ENCODE measurements at regions not wholly inside any gene's neighbourhood (a gene's known extent, or its start where the extent isn't known, plus 50 kb on each side); places are given as distances from the start of the nearest gene placed in this dataset.

DNA sequence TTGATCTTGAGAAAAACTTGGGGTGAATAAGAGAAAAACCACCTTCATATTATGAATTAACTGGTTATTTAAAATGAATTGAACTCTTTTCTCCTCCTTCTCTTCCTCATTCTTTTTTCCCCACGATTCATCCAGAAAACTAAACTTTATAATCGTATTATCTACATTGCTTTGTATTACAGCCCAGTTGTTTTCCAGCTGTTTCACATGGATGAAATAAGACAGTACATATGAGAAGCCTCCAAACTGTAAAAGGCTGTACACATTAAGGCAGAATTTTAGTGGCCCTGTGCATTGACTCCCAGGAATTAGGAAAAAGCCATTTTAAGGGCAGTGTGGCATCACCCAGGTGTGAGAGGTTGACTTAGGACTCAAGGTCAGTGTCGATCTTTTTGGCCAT is 80.3 kb upstream of the PGBD5 start:
- Histone ChIP-seq H3K27me3 (ENCODE audit: control insufficient read depth in 3 of 3, insufficient read depth in 3 of 3, low read length in 3 of 3) (no peaks in the 10 kb centered on the region), H3K9ac (ENCODE audit: low read depth in 1 of 3, low read length in 3 of 3) (no peak overlapping the region), H3K36me3 (ENCODE audit: control insufficient read depth in 3 of 3, insufficient read depth in 3 of 3, low read length in 3 of 3) (no peaks in the 10 kb centered on the region), H3K9me3 (ENCODE audit: control insufficient read depth in 3 of 3, low read length in 3 of 3) (no peaks in the 10 kb centered on the region), H3K4me1 (ENCODE audit: control insufficient read depth in 3 of 3, insufficient read depth in 3 of 3, low read length in 3 of 3) (no peaks in the 10 kb centered on the region), H3K4me3 (ENCODE audit: low read length in 3 of 3) (no peak overlapping the region), H3K27ac (ENCODE audit: low read depth, low read length) (no peak overlapping the region)

DNA sequence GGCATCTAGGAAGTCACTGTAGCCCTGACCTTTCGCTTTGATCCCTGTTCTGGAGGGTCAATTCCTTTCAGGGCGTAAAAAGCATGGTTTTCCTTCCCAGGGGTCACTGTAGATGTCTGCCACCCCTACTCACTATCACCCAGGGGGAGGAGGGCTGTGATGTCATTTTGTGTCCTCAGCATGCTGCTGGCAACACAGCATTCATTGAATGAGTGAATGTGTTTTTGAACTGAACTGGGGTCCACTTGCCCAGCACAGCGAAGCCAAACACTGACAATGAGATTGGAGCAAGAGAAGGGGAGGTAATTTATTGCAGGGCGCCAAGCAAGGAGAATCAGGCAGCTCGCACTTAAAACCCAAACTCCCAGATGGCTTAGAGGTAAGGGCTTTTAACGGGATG is 78.2 kb upstream of the PGBD5 start:
- H3K27ac ChIP-seq (ENCODE audit: low read depth, low read length), result no peak overlapping the region
- H3K4me1 ChIP-seq (ENCODE audit: control insufficient read depth in 3 of 3, insufficient read depth in 3 of 3, low read length in 3 of 3), result no peaks in the 10 kb centered on the region
- no peak overlapping the region for H3K9ac ChIP-seq (ENCODE audit: low read depth in 1 of 3, low read length in 3 of 3)
- H3K4me3 ChIP-seq (ENCODE audit: low read length in 3 of 3), result no peak overlapping the region
- H3K36me3 ChIP-seq (ENCODE audit: control insufficient read depth in 3 of 3, insufficient read depth in 3 of 3, low read length in 3 of 3), result no peaks in the 10 kb centered on the region
- no peaks in the 10 kb centered on the region for H3K27me3 ChIP-seq (ENCODE audit: control insufficient read depth in 3 of 3, insufficient read depth in 3 of 3, low read length in 3 of 3)
- no peaks in the 10 kb centered on the region for H3K9me3 ChIP-seq (ENCODE audit: control insufficient read depth in 3 of 3, low read length in 3 of 3)

DNA sequence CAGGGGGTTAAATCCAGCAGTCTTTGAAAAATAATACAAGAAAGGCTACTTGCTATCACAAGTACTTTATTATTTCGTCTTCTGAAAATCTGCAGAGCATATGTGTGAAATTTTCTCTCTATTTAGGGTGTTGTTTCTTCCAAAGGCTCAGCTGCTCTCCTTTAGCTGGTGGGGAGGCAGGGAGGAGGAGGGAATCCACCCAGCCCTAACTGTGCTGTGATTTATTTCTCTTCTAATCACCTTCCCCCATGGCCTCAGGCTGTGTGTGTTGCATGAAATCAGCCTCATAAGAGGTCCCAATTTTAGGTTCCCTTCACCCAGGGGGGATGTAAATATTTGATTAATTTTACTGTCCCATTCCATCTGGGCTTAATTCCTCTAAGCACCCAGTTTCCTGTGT is 77.6 kb upstream of the PGBD5 start:
- Histone ChIP-seq H3K36me3 (ENCODE audit: control insufficient read depth in 3 of 3, insufficient read depth in 3 of 3, low read length in 3 of 3) (no peaks in the 10 kb centered on the region), H3K27me3 (ENCODE audit: control insufficient read depth in 3 of 3, insufficient read depth in 3 of 3, low read length in 3 of 3) (no peaks in the 10 kb centered on the region), H3K27ac (ENCODE audit: low read depth, low read length) (no peak overlapping the region), H3K9me3 (ENCODE audit: control insufficient read depth in 3 of 3, low read length in 3 of 3) (no peaks in the 10 kb centered on the region), H3K9ac (ENCODE audit: low read depth in 1 of 3, low read length in 3 of 3) (no peak overlapping the region), H3K4me3 (ENCODE audit: low read length in 3 of 3) (no peak overlapping the region), H3K4me1 (ENCODE audit: control insufficient read depth in 3 of 3, insufficient read depth in 3 of 3, low read length in 3 of 3) (no peaks in the 10 kb centered on the region)

DNA sequence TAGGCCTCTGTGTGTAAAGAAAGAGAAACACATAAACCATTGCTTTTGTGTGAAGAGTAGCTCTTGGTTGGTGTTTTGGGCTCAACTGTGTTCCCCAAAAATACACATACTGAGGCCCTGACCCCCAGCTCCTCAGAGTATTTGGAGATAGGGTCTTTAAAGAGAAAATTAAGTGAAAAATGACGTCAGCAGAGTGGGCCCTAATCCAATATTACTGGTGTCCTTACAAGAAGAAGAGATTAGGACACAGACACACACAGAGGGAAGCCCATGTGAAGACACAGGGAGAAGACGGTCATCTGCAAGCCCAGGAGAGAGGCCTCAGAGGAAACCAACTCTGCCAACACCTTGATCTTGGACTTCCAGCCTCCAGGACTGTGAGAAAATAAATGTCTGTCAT is 76.9 kb upstream of the PGBD5 start:
- Histone ChIP-seq H3K4me3 (ENCODE audit: low read length in 3 of 3) (no peak overlapping the region), H3K36me3 (ENCODE audit: control insufficient read depth in 3 of 3, insufficient read depth in 3 of 3, low read length in 3 of 3) (no peaks in the 10 kb centered on the region), H3K4me1 (ENCODE audit: control insufficient read depth in 3 of 3, insufficient read depth in 3 of 3, low read length in 3 of 3) (no peaks in the 10 kb centered on the region), H3K9ac (ENCODE audit: low read depth in 1 of 3, low read length in 3 of 3) (no peak overlapping the region), H3K27me3 (ENCODE audit: control insufficient read depth in 3 of 3, insufficient read depth in 3 of 3, low read length in 3 of 3) (no peaks in the 10 kb centered on the region), H3K9me3 (ENCODE audit: control insufficient read depth in 3 of 3, low read length in 3 of 3) (no peaks in the 10 kb centered on the region), H3K27ac (ENCODE audit: low read depth, low read length) (no peak overlapping the region)

DNA sequence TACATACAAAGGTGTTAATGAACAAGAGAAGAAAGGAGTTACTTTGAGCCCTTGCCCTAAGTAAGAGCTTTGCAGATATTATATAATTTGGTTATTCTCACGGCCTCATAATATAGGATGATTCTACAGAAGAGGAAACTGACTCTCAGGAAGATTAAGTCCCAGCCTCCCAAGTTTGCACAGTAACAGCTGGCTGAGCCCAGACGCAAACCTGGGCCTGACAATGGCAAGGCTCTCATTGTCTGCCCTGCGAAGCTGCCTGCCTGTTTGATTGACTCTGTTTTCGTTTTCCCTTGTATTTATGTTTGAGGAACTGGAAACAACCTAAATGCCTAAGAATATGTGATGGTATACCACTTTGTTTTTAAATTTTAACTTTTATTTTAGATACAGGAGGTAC is 76.2 kb upstream of the PGBD5 start:
- no peaks in the 10 kb centered on the region for H3K36me3 ChIP-seq (ENCODE audit: control insufficient read depth in 3 of 3, insufficient read depth in 3 of 3, low read length in 3 of 3)
- no peak overlapping the region for H3K9ac ChIP-seq (ENCODE audit: low read depth in 1 of 3, low read length in 3 of 3)
- H3K4me1 ChIP-seq (ENCODE audit: control insufficient read depth in 3 of 3, insufficient read depth in 3 of 3, low read length in 3 of 3), result no peaks in the 10 kb centered on the region
- no peaks in the 10 kb centered on the region for H3K9me3 ChIP-seq (ENCODE audit: control insufficient read depth in 3 of 3, low read length in 3 of 3)
- no peak overlapping the region for H3K4me3 ChIP-seq (ENCODE audit: low read length in 3 of 3)
- no peak overlapping the region for H3K27ac ChIP-seq (ENCODE audit: low read depth, low read length)
- H3K27me3 ChIP-seq (ENCODE audit: control insufficient read depth in 3 of 3, insufficient read depth in 3 of 3, low read length in 3 of 3), result peaks cover 0 to 2% (median 0%) of the 10 kb centered on the region in 3 donors

DNA sequence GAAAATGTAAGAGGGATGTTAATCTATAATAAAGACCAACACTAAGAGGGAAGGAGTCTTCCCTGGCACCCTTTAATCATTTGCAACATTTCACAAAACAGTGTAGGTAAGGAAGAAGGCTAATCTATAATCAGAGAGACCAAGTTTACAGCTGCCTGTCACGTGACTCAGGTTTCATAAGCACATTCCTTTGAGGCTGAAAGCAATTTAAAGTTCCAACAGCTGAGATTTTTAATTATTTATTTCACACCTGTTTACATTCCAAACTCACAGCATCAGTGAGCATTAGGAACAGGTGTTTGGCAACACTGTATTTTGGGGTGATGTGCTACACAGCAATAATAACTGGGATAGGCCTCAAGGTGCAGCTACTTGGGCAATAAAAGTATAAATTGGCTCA is 75.7 kb upstream of the PGBD5 start:
- Histone ChIP-seq H3K4me3 (ENCODE audit: low read length in 3 of 3) (no peak overlapping the region), H3K9me3 (ENCODE audit: control insufficient read depth in 3 of 3, low read length in 3 of 3) (no peaks in the 10 kb centered on the region), H3K27me3 (ENCODE audit: control insufficient read depth in 3 of 3, insufficient read depth in 3 of 3, low read length in 3 of 3) (peaks cover 0 to 4% (median 0%) of the 10 kb centered on the region in 3 donors), H3K36me3 (ENCODE audit: control insufficient read depth in 3 of 3, insufficient read depth in 3 of 3, low read length in 3 of 3) (no peaks in the 10 kb centered on the region), H3K9ac (ENCODE audit: low read depth in 1 of 3, low read length in 3 of 3) (no peak overlapping the region), H3K4me1 (ENCODE audit: control insufficient read depth in 3 of 3, insufficient read depth in 3 of 3, low read length in 3 of 3) (no peaks in the 10 kb centered on the region), H3K27ac (ENCODE audit: low read depth, low read length) (no peak overlapping the region)

DNA sequence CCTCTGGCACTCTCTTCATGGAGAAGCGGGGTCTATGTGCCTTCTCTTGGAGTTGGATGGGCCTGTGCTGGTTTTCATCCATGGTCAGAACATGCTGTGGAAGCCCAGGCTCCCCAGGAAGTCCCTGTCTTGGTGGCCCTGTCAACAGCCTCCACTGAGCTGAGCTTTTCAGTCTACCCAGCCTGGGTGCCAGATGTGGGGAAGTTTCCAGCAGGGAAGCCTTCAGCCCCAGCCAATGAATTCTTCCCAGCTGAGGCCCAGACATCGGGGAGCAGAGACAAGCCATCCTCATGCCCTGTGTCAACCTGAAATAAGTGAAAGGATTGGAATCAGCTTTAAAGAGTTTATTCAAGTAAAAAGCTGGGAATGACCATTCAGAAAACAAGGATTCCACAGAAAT is 75.1 kb upstream of the PGBD5 start:
- H3K27ac ChIP-seq (ENCODE audit: low read depth, low read length), result no peak overlapping the region
- peaks cover 0 to 4% (median 0%) of the 10 kb centered on the region in 3 donors for H3K27me3 ChIP-seq (ENCODE audit: control insufficient read depth in 3 of 3, insufficient read depth in 3 of 3, low read length in 3 of 3)
- no peak overlapping the region for H3K4me3 ChIP-seq (ENCODE audit: low read length in 3 of 3)
- no peaks in the 10 kb centered on the region for H3K9me3 ChIP-seq (ENCODE audit: control insufficient read depth in 3 of 3, low read length in 3 of 3)
- no peaks in the 10 kb centered on the region for H3K4me1 ChIP-seq (ENCODE audit: control insufficient read depth in 3 of 3, insufficient read depth in 3 of 3, low read length in 3 of 3)
- no peaks in the 10 kb centered on the region for H3K36me3 ChIP-seq (ENCODE audit: control insufficient read depth in 3 of 3, insufficient read depth in 3 of 3, low read length in 3 of 3)
- H3K9ac ChIP-seq (ENCODE audit: low read depth in 1 of 3, low read length in 3 of 3), result no peak overlapping the region

DNA sequence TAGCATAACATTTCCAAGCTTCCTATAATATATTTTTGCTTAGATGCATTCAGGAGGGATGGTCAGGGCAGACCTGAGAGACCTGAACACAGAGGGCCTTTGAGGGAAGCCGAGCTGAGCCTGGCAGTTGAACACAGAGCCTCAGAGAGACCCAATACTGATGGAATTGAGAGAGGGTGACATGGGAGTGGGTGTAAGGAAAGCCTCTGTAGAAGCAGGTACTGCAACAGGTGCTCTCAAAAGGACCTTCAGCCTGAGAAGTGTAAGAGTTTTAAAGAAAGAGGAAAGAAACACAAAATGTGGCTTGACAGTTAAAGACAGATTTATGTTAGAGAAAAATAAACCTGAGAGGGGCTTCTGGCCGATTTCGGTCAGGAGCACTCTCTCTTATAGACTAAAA is 73.9 kb upstream of the PGBD5 start:
- Histone ChIP-seq H3K36me3 (ENCODE audit: control insufficient read depth in 3 of 3, insufficient read depth in 3 of 3, low read length in 3 of 3) (no peaks in the 10 kb centered on the region), H3K27ac (ENCODE audit: low read depth, low read length) (no peak overlapping the region), H3K9ac (ENCODE audit: low read depth in 1 of 3, low read length in 3 of 3) (no peak overlapping the region), H3K4me3 (ENCODE audit: low read length in 3 of 3) (no peak overlapping the region), H3K9me3 (ENCODE audit: control insufficient read depth in 3 of 3, low read length in 3 of 3) (no peaks in the 10 kb centered on the region), H3K27me3 (ENCODE audit: control insufficient read depth in 3 of 3, insufficient read depth in 3 of 3, low read length in 3 of 3) (peaks cover 0 to 4% (median 0%) of the 10 kb centered on the region in 3 donors), H3K4me1 (ENCODE audit: control insufficient read depth in 3 of 3, insufficient read depth in 3 of 3, low read length in 3 of 3) (no peaks in the 10 kb centered on the region)

DNA sequence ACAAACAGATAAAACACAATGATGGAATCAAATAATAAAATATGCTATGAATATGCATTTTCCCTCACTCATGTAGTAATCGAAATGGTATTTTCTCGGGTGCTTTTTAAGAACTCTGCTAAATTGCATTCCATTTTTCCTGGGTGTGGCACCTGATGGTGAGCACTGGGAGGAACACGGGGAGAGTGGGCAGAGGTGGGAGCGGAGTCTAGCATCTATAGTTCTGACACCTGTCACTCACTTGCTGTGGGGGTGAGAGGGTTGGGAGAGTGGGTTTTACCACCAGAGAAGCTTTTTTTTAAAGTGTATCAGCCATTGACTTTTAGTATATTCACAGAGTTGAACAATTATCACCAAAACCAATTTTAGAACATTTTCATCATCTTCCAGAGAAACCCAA is 73.4 kb upstream of the PGBD5 start:
- no peak overlapping the region for H3K4me3 ChIP-seq (ENCODE audit: low read length in 3 of 3)
- no peak overlapping the region for H3K27ac ChIP-seq (ENCODE audit: low read depth, low read length)

DNA sequence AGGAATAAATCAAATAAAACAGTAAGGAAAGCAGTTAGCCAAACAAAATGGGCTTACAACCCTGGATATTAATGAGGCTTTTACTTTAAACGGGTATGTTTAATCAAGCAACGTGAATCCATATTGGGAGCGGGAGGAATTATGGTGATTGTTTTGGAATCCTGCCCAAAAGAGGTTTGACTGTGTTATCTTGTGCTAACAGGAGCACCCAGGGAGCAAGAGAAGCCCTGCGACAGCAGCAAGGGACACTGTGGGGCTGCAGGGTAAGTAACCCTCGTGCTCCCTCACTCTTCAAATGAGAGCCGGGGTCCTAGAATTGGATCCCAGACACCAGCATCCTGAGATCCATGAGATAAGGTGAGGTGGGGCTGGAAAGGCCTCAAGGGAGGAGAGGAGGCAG is 72.6 kb upstream of the PGBD5 start:
- Histone ChIP-seq H3K4me1 (ENCODE audit: control insufficient read depth in 3 of 3, insufficient read depth in 3 of 3, low read length in 3 of 3) (no peaks in the 10 kb centered on the region), H3K4me3 (ENCODE audit: low read length in 3 of 3) (no peak overlapping the region), H3K27ac (ENCODE audit: low read depth, low read length) (no peak overlapping the region), H3K9me3 (ENCODE audit: control insufficient read depth in 3 of 3, low read length in 3 of 3) (no peaks in the 10 kb centered on the region), H3K27me3 (ENCODE audit: control insufficient read depth in 3 of 3, insufficient read depth in 3 of 3, low read length in 3 of 3) (peaks cover 0 to 4% (median 0%) of the 10 kb centered on the region in 3 donors), H3K9ac (ENCODE audit: low read depth in 1 of 3, low read length in 3 of 3) (no peak overlapping the region), H3K36me3 (ENCODE audit: control insufficient read depth in 3 of 3, insufficient read depth in 3 of 3, low read length in 3 of 3) (no peaks in the 10 kb centered on the region)

More for the DNA sequence above, 73.4 kb upstream of the PGBD5 start:
- peaks cover 0 to 4% (median 0%) of the 10 kb centered on the region in 3 donors for H3K27me3 ChIP-seq (ENCODE audit: control insufficient read depth in 3 of 3, insufficient read depth in 3 of 3, low read length in 3 of 3)
- H3K4me1 ChIP-seq (ENCODE audit: control insufficient read depth in 3 of 3, insufficient read depth in 3 of 3, low read length in 3 of 3), result no peaks in the 10 kb centered on the region
- no peaks in the 10 kb centered on the region for H3K9me3 ChIP-seq (ENCODE audit: control insufficient read depth in 3 of 3, low read length in 3 of 3)
- H3K36me3 ChIP-seq (ENCODE audit: control insufficient read depth in 3 of 3, insufficient read depth in 3 of 3, low read length in 3 of 3), result no peaks in the 10 kb centered on the region
- no peak overlapping the region for H3K9ac ChIP-seq (ENCODE audit: low read depth in 1 of 3, low read length in 3 of 3)

DNA sequence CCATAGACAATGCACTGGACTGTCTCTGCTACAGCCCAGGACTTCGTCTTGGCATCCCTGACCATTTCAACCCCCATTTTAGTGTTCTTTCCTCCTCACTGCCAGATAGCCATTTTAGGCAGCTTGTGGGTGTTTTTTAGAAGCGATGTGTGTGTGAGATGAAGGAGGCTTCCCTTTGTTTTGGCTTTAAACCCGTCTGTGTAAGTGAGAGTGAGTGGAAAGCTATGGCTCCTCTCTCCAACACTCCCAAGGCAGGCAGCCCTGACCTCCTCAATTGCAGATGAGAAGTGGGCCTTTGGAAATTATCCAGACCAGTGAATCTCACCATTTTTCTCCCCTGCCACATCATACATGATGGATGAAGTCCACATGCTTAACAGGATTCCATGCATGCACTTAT is 70.3 kb upstream of the PGBD5 start:
- H3K9ac ChIP-seq (ENCODE audit: low read depth in 1 of 3, low read length in 3 of 3), result no peak overlapping the region
- no peaks in the 10 kb centered on the region for H3K36me3 ChIP-seq (ENCODE audit: control insufficient read depth in 3 of 3, insufficient read depth in 3 of 3, low read length in 3 of 3)

More for the DNA sequence above, 70.3 kb upstream of the PGBD5 start:
- peaks cover 0 to 4% (median 0%) of the 10 kb centered on the region in 3 donors for H3K27me3 ChIP-seq (ENCODE audit: control insufficient read depth in 3 of 3, insufficient read depth in 3 of 3, low read length in 3 of 3)
- H3K9me3 ChIP-seq (ENCODE audit: control insufficient read depth in 3 of 3, low read length in 3 of 3), result no peaks in the 10 kb centered on the region
- no peaks in the 10 kb centered on the region for H3K4me1 ChIP-seq (ENCODE audit: control insufficient read depth in 3 of 3, insufficient read depth in 3 of 3, low read length in 3 of 3)
- H3K4me3 ChIP-seq (ENCODE audit: low read length in 3 of 3), result no peak overlapping the region
- H3K27ac ChIP-seq (ENCODE audit: low read depth, low read length), result no peak overlapping the region

All from skeletal muscle tissue (tissue), 3 donors.